ENCODE measurements at regions not wholly inside any gene's neighbourhood (a gene's known extent, or its start where the extent isn't known, plus 50 kb on each side); places are given as distances from the start of the nearest gene placed in this dataset.

DNA sequence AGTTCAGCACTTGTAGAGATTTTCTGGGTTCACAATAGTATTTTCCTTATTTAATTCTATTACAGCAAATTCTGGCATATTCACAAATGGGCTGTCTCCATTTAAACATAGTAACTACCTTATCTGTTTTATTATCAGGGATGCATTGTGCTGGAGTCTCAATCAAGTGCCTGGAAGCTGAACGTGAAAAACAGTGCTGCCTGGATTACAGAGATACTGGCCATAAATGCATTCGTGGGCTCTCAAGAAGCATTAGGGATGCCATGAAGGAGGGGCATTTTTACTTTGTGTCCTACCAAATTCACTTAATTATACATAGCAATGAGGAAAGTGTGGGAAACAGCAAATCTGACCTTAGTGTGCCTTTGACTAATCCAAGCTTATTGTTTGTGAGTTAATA, 184.6 kb downstream of the ABCC12 start:
- no peak for DNase-seq (ENCODE audit: low spot score)

DNA sequence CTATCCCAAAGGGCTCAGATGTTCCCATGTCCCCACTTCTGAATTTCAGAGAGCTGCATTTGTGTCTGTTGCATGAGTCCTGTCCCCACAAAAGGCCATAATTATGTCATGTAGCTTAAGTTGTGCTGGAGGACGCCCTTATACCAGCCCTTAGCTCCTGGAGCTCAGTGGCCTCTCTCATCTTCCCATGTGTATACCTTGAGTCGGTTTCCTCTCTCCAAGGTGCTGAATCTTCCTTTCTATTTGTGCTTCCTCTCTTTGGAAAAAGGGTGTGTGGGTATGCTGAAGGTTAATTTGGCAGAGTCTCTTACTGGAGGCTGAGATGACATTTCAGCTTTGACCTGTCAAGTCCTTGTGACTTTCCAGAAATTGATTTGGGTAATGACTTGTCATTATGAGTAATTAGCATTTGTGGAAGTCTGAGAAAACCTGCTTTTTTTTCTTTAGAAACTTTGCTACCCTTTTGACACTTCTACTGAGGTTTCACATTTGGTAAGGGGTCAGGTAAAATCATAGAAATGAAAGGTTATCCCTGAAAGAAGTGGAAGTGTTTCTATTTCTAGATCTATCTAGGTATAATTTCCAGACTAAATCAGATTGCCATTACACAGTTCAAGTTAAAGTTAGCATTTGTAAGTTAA, 185.4 kb downstream of the ABCC12 start:
- no peak for DNase-seq (ENCODE audit: low spot score)

DNA sequence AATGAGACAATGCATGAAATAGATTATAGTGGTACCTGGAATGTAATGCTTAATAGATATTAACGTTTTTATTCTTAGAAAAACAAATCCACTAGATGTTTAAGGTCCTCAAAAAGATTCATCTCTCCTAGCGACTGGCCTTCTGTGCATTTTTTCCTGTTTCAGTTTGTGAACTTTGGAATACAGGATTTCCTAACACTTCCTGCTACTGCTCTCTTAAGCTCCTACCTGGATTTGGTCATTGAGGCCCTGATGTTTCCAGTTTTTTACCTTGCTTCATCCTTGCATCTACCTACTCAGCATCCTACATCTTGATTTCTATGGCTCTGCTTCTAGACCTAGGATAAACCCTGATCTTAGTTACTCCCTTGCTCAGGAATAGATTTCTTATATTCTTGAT, 188.4 kb downstream of the ABCC12 start:
- no peak for DNase-seq (ENCODE audit: low spot score)

DNA sequence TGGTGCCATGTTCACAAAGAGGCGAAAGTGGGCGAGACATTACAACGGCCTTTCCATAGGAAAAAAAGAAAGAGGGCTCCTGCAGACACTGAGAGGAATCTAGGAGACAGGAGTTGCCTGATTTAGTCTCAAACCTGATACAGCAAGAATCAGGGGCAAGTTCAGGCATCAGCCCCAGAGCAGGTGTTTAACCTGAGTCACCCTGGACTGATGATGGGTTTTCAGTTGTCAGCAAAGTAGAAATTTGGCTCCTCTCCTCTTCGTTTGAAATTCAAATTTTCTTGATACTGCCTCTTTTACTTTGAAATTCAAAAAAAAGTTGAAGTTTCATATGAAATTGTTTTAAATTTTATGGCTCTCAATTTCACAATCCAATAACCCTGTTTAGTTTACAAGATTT, 189.5 kb downstream of the ABCC12 start:
- no peak for DNase-seq (ENCODE audit: low spot score)

DNA sequence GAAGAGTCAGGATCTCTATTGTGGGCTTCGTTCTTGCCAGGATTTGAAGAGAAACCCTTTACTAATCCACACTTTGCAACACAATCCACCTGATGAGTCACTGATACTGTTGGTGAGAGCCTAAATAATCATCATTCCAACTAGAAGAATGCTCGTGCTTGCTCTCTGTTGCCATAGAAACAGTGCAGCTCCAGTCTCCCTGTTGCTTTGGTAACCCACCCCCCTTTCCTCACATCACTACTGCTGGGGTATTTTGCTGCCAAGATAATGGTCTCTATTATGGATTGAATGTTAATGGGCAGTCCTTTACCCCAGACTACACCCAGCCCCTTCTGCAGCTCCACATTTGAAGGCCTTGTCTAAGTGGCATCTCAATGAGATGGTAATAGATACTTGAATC, 190.4 kb downstream of the ABCC12 start:
- DNase-seq (ENCODE audit: low spot score) = peak; percentile 58

DNA sequence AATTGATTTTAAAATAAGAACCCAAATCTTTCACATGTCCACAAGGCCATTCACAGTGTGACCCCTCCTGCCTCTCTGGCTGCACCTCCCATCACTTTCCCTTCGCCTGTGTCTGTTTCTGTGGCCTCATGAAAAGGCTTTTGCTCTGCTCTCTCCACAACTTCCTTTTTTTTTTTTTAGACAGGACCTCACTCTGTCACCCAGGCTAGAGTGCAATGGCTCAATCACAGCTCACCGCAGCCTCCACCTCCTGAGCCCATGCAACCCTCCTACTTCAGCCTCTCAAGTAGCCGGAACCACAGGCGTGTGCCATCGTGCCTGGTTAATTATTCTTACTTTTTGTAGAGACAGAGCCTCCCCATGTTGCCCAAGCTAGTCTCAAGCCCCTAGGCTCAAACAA, 197.1 kb downstream of the ABCC12 start:
- DNase-seq (ENCODE audit: low spot score) = no peak

DNA sequence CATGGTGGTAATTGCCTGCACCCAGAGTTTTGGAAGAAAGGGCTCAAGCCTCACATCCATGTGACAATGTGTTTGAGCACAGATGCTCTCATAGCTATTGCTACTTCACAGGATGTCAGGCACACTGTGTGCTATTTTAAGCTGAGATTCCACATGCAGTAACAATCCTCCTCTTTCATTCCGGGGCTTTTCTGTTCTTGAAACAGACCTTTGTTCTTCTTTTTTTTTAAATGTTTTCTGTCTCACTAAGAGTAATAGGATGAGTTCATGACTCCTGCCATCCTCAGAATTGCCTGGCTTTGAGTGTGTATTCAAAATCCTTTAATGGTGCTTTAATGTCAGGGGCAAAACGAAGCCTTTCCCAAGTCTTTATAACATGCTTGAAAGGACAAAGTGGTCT, 198.9 kb downstream of the ABCC12 start:
- DNase-seq (ENCODE audit: low spot score) = no peak

DNA sequence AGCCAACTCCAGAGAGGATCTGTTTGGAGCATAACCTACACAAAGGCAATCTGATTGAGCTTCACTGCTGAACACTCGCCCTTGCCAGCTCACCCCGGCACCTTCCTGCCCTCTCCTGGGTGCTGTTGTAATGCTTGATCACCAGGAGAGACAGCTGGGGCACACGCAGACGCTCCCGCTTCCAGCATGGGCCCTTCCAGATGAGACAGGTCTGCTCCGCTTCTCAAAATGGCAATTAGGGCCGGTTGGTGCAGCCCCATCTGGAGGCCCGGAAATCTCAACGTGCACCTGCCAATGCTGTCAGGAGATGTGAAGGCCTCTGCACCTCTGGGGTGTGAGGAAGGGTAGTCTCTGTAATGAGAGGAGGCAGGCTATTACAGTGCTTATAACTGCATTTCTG, 206.1 kb downstream of the ABCC12 start:
- no peak for DNase-seq (ENCODE audit: low spot score)

DNA sequence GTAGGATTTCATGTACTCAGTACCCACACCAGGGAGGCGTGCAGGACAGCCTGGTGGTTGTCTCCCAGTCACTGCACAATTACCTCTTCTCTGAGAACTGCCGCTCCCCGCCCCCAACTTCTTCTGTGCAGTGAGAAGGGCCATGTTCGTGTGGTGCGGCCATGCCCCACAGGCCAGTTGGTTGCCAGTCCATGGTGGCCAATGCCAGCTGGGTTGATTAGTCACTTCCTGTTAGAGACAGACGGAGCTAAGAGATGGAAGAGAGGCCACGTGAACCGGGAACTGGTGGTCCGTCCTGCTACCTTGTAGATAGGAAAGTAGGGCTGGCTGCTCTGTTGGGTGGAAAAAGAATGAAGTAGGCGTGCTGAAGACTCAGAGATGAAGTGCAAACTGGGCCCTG, 206.5 kb downstream of the ABCC12 start:
- DNase-seq (ENCODE audit: low spot score) = no peak

DNA sequence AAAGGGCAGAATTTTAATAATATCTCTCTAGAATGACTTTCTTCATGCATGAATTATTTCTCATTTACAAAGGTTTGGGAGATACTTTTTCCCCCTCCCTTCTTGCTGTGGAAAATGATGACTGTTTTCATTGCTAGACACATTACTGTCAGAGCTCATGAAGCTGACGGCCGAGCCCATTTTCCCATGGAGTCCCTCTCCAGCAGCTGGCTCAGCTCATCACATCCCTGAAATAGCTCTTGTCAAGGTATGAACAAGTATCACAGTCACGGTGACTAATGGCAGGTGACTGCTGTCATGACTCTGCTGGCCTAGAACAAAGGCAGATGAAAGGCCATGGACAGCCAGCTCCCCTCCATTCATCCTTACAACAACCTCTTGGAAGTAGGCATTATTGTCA, 208.1 kb downstream of the ABCC12 start:
- DNase-seq (ENCODE audit: low spot score) = no peak

DNA sequence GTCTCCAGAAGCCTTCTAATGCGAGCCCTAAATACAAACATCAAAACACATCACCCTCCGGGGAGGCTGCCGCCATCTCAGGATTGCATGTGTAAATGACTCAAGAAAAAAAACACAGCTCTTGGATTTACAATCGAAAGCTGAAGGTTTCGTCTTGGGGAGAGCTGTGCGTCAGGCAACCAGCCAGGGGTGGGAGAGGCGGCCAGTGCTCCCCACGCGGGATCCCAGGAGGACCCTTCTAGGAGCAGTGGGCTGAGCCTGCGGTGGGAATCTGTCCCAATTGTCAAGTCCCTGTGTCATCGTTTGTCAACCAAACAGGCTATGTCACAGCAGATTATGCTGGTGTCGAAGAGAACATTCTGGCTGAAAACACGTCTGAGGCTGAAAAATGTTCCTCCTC, 209.7 kb downstream of the ABCC12 start:
- no peak for DNase-seq (ENCODE audit: low spot score)

DNA sequence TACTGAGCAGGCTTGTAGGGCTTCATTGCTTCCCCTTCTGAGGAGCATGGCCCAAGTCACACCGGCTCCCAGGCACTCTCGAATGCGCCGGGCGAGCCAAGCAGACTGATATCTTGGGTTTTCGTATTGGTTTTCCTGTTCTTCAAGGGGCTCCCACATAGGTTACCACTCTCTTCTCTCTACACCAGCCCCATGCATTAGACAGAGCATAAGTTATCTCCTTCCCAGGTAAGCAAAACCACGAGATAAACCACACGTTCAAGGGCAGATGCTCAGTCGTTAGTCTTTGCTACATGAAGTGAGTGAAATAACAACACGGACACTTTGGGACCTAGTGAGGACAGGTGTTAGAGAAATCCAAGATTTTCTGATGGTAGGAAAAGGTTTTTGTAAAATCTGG, 211.2 kb downstream of the ABCC12 start:
- DNase-seq (ENCODE audit: low spot score) = no peak

DNA sequence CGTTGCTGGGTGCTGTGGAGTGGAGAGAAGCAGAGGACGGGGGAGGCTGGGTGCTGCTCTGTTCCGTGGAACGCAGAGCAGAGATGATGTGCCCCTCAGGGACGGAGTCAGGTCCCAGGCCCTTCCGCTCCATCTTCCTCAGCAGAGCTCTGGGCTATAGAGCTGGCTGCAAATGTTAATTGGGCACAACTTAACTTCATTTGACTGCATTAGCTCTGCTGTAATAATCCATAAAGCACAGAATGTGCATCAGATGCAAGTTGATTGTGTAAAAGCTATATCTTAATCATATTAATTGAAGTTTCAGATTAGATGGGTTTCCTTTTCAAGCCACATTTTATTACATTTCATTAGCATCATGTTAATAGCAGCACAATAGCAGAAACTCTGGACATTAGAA, 212.6 kb downstream of the ABCC12 start:
- no peak for DNase-seq (ENCODE audit: low spot score)

DNA sequence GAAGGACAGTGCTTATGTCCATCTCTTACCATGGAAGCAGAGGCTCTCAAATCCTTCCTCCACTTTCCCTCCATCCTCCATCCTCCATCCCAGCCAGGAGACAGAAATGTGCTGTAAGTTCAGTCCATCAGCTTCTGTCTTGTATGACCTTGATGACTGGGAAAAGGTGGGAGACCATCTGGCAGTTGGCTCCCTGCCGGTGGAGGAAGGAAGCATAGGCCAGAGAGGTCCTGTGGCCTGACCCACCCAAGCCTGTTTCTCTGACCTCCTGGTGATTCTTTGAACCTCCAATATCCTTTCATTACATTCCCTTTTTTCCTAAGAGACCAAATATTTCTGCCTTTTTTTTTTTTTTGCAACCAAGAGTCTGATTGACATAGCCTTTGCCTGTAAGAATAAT, 215.3 kb downstream of the ABCC12 start:
- no peak for DNase-seq (ENCODE audit: low spot score)

DNA sequence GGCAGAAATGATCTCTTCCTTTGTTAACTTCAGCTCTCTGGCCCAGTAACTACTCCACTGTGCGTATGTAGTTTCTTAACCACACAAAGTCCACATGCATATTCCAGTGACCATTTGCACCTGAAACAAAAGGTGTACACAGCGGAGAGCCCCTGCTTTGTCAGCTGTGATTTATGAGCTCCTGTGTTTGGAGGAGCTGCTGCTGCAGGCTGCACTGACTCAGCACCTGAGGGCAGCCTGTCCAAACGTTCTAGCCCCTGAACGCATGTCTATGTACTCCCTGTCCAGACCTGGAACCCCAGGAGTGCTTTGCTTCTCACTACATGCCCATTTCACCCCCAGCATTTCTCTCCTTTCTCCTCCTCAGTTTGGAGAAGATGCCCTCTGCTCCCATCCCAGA, 216.1 kb downstream of the ABCC12 start:
- no peak for DNase-seq (ENCODE audit: low spot score)

DNA sequence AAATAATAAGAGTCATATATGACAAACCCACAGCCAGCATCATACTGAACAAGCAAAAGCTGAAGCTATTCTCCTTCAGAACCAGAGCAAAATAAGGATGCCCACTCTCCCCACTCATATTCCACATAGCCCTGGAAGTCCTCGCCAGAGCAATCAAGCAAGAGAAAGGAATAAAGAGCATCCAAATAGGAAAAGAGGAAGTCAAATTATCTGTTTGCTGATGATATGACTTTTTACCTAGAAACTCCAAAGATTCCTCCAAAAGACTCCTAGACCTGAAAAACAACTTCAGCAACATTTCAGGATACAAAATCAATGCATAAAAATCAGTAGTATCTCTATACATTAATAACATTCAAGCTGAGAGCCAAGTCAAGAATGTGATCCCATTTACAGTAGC, 217.5 kb downstream of the ABCC12 start:
- DNase-seq (ENCODE audit: low spot score) = no peak

DNA sequence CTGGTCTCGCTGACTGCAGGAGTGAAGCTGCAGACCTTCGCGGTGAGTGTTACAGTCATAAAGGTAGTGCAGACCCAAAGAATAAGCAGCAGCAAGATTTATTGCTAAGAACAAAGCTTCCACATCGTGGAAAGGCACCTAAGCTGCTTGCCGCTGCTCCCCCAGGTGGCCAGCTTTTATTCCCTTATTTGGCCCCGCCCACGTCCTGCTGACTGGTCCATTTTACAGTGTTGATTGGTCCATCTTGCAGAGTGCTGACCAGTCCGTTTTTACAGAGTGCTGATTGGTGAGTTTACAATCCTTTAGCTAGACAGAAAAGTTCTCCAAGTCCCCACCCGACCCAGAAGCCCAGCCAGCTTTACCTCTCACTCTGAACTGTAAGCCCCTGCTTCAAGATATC, 227.8 kb downstream of the ABCC12 start:
- no peak for DNase-seq (ENCODE audit: low spot score)

DNA sequence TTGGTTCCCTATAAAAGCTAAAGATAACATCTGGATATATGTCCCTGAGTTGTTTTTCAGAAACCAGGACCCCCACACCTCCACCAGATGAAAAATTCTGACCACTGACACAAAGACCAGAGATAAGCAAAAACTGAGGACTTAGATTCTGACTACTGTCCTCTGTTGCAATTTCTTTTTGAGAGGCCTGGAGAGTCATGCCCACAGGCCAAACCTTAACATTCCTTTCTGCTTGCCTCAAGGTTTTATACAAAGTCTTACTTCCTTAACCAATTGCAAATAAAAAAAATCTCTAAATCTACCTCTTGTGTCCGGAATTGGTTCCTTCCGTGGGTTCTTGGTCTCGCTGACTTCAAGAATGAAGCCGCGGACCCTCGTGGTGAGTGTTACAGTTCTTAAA, 228.5 kb downstream of the ABCC12 start:
- DNase-seq (ENCODE audit: low spot score) = no peak

DNA sequence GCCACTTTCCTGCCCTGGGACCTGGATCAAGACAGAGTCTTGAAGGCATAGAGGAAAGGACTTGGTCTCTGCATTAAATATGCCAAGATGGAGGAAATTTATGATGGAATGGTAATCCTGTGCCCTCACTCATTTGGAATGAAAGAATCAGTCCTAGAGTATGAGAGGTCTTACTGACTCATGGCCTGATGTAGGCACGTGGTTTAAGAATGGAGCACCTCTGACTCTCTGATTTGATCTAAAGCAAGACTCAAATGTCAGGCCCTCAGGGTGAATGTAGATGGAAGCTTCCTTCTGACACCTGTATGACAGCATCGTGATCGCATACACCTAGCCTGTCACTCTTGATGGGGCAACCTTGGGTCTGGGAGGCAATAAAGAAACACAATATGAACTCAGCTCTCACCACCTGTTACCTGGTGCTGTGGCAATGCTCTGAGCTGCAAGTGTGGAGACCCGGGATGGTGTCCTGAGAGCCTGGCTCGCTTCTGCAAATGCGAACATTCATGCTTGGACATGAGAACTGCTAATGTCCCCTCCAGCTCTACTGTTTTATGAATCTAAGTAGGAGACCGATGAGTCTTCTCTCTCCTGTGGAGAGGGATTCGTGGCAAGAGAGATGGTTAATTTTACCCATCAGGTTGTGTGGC, 229.9 kb downstream of the ABCC12 start:
- DNase-seq (ENCODE audit: low spot score) = no peak

DNA sequence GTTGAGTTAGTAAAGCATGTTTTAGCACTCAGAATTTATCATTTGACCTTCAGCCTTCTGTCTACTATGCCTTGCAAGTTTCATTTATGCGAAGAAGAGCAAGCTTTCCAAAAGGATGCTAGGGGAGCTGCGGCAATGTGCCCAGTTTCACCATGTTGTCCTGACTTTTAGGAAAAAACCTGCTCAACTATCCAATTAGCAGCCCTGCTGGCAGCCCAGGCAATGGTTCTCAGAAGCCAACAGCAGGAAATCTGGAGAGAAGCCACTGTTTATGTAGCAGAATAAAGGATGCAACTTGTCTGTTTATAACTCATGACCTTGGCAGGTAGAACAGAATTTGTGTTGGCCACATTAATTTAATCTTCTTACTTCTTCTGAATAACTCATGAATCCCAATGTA, 230.8 kb downstream of the ABCC12 start:
- no peak for DNase-seq (ENCODE audit: low spot score)

DNA sequence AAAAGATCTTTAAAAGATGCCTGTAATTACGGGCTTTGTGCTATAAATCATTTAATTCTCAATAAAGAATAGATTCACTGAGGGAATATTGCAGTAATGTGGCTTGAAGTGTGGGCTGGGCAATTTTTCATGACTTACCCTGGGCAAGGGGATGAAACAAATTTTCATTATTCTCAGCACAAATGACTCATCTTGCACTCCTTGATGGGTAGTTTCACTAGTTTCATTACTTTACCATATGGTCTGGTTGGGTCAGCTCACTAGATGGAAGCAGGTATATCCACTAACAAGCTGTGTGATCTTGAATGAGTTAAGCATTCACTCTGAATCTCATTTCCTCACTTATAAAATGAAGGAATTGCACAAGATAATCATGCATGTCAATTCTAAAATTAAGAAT, 234.3 kb downstream of the ABCC12 start:
- no peak for DNase-seq (ENCODE audit: low spot score)

DNA sequence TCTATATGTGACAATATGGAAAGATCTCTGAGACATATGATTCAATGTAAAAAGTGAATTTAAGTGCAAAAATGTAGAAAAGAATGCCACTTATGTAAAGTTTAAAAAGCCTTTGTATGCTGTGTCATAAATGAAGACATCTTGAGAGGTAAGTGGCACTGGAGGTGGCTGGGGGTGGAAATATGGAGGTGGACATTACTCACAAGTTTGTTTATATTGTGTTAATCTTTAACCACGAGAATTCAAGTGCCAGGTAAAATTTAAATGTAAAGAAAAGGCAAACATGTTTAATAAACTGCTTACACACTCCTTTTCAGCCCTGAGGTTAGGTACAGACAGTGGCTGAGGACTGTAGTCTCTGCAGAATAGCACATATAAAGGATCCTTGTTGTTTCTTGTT, 235.1 kb downstream of the ABCC12 start:
- DNase-seq (ENCODE audit: low spot score) = no peak

DNA sequence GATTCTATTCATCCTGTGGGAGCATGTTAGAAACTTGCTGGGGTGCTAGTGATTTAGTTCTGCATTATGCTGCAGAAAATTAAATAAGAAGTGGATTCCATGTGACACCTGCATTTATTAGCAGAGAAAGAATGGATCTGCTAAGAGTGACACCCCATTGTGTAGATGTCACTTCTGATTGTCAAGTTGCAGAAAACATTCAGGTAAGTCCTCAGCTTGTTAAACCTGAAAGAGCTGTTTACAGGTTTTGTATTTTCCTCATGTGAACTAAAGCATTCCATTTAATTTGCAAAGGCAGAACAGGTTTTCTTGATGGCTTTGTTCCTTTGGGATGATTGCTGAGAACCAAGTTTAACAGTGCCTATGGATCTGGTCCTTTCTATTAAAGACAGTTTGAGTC, 238.7 kb downstream of the ABCC12 start:
- DNase-seq (ENCODE audit: low spot score) = no peak

DNA sequence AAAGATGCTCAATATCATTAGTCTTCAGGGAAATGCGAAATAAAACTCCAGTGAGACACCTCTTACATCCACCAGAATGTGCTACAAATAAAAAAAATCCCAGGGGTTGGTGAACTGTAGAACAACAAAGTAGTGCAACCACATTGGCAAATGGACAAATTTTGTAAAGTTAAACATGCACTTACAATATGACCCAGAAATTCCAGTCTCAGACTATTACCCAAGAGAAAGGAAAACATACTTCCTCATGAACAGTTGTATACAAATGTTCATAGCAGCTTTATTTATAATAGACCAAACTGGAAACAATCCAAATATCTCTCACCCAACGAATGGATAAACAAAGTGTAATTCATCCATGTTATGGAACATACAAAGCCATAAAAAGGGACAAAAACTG, 239.5 kb downstream of the ABCC12 start:
- no peak for DNase-seq (ENCODE audit: low spot score)
